DMS53 (cell line): ENCODE measurements at regions not wholly inside any gene's neighbourhood (a gene's known extent, or its start where the extent isn't known, plus 50 kb on each side); places are given as distances from the start of the nearest gene placed in this dataset.
"Not testable (repeated sequence)": the region's sequence is repeated elsewhere in the genome, so short reads cannot be mapped to it uniquely, and the experiment has no call there.

ENCODE experiments used
- DNase-seq: peaks from one replicate; lab custom pipeline; 2025; lab: John Stamatoyannopoulos, UW

- no peak for DNase-seq
Observed at GRCh38 chr4:116665716-116666115, 419.7 kb downstream of the TRAM1L1 start.

- no peak for DNase-seq
Observed at GRCh38 chr4:116664198-116664597, 421.2 kb downstream of the TRAM1L1 start.

- no peak for DNase-seq
Observed at GRCh38 chr4:116639070-116639577, 446.3 kb downstream of the TRAM1L1 start.

GRCh38 chr4:116638592-116638991 is 446.8 kb downstream of the TRAM1L1 start:
- DNase-seq, result no peak

- DNase-seq, result peak; percentile 2
Observed at GRCh38 chr4:116636917-116637316, 448.5 kb downstream of the TRAM1L1 start.

GRCh38 chr4:116632269-116632668 is 453.1 kb downstream of the TRAM1L1 start:
- no peak for DNase-seq

GRCh38 chr4:116628598-116628997 is 456.8 kb downstream of the TRAM1L1 start:
- DNase-seq, result no peak

- no peak for DNase-seq
Observed at GRCh38 chr4:116627545-116627944, 457.8 kb downstream of the TRAM1L1 start.

- DNase-seq, result not testable (repeated sequence)
Observed at GRCh38 chr4:116619508-116619907, 465.9 kb downstream of the TRAM1L1 start.

- DNase-seq, result no peak
Observed at GRCh38 chr4:116618638-116619037, 466.7 kb downstream of the TRAM1L1 start.

GRCh38 chr4:116603096-116603495 is 482.3 kb downstream of the TRAM1L1 start:
- DNase-seq, result peak; percentile 17

GRCh38 chr4:116599859-116600258 is 485.5 kb downstream of the TRAM1L1 start:
- peak; percentile 26 for DNase-seq

GRCh38 chr4:116598980-116599789 is 486.2 kb downstream of the TRAM1L1 start:
- no peak for DNase-seq

- DNase-seq, result no peak
Observed at GRCh38 chr4:116598155-116598979, 487.0 kb downstream of the TRAM1L1 start.

- DNase-seq, result no peak
Observed at GRCh38 chr4:116590648-116591047, 494.7 kb downstream of the TRAM1L1 start.

- DNase-seq, result no peak
Observed at GRCh38 chr4:116588783-116589182, 496.6 kb downstream of the TRAM1L1 start.

- no peak for DNase-seq
Observed at GRCh38 chr4:116585246-116585645, 500.1 kb downstream of the TRAM1L1 start.

- no peak for DNase-seq
Observed at GRCh38 chr4:116577321-116577720, 508.1 kb downstream of the TRAM1L1 start.

- DNase-seq, result no peak
Observed at GRCh38 chr4:116573540-116573939, 511.8 kb downstream of the TRAM1L1 start.

GRCh38 chr4:116561768-116562167 is 523.6 kb downstream of the TRAM1L1 start:
- peak; percentile 60 for DNase-seq

- DNase-seq, result no peak
Observed at GRCh38 chr4:116551806-116552205, 533.6 kb downstream of the TRAM1L1 start.

- DNase-seq, result no peak
Observed at GRCh38 chr4:116547632-116548031, 537.7 kb downstream of the TRAM1L1 start.

- DNase-seq, result no peak
Observed at GRCh38 chr4:116546759-116547158, 538.6 kb downstream of the TRAM1L1 start.
